NT2/D1 (cell line): ENCODE measurements at regions not wholly inside any gene's neighbourhood (a gene's known extent, or its start where the extent isn't known, plus 50 kb on each side); places are given as distances from the start of the nearest gene placed in this dataset.

Experiments
- SUZ12 ChIP-seq: IDR thresholded peaks from 2 replicates; pipeline ENCODE4 v1.6.1; 2011; ENCODE audit not compliant: insufficient read length, insufficient read depth; ENCODE audit errors: extremely low read depth
- YY1 ChIP-seq: IDR thresholded peaks from 2 replicates; pipeline ENCODE4 v1.6.1; 2011; ENCODE audit not compliant: insufficient read length, insufficient read depth

GRCh38 chr9:16246785-16247184 lies 623.7 kb downstream of the BNC2 start:
- no peak for TF ChIP-seq SUZ12
- no peak for TF ChIP-seq YY1
